EL (cell line): ENCODE measurements at regions not wholly inside any gene's neighbourhood (a gene's known extent, or its start where the extent isn't known, plus 50 kb on each side); places are given as distances from the start of the nearest gene placed in this dataset.
A peak's percentile ranks its signal among the peaks of the same experiment; 100 is the strongest.
"Not testable (repeated sequence)": the region's sequence is repeated elsewhere in the genome, so short reads cannot be mapped to it uniquely, and the experiment has no call there.

Source experiments
- DNase-seq: peaks from one replicate; pipeline ENCODE4 v3.0.0-alpha.2; 2016

DNA sequence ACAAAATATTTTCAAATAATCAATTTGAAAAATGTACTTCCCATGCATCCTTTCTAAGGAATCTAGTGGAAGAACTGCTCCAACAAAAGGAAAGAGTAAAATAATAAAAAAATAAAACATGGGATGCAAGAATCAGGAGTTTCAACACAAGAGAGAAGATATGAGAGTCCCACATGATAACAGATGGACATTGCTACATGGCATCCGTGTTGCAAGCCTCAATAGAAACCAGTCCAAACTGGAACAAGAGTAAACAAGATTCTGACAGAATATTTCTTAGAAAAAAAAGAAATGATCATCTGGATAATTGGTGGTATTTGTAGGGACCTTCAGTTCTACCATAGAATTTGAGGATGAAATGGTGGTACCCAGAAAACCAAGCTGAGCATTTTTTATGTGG is 186.8 kb downstream of the FRK start:
- no peak for DNase-seq

DNA sequence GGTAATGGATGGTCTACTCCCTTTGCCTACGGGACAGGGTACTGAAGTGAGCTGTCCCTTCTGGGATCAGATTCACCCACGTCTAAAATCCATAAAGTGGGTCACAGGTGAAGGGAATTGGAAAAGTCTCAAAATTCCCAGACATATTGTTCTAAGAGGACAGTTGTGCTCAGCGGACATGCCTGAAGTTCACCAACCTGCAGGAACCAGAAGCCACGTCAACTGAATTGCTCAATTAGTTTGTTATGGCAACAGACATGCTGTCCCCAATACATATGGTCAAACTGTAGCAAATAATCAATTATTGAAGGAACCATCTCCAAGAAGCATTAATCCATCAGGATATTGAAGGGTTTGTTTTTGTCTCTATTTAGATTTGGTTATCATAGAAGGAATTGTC is 190.2 kb downstream of the FRK start:
- DNase-seq, result no peak

DNA sequence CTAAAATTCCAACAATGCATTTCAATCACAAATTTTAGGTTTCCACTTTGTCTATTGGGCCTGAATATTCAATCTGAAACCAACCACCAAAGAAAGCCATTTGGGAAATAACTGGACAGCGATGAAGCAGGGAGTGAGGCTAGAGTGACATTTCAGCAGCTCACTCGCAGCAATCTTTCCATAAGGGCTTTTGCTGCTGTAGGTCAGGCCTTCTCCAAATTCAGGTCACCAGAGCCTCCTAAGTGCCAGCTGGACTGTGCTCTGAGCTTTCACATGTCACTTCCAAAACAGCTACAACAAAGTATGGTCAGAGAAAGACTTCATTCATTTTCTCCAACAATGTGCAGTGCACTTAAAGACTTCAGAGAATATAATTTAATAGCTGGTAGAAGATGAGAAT is 194.8 kb downstream of the FRK start:
- no peak for DNase-seq

DNA sequence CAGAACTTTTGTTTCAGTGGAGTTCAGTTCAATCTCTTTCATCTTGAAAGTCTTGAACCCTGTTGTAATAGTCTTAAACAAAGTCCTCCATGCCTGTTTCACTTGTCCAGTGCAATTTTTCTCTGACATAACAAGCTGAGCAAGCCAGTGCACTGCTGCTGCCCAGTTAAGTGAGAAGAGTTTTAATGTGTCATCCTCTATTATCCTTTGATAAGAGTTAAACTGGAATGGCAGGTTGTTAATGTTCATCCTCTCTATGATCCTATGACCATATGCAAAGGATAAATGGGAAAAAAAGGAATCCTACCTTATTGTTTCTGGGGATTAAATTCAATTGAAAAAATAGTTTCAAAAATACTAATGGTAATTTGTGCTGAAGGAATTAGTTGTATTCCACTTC is 197.5 kb downstream of the FRK start:
- no peak for DNase-seq

DNA sequence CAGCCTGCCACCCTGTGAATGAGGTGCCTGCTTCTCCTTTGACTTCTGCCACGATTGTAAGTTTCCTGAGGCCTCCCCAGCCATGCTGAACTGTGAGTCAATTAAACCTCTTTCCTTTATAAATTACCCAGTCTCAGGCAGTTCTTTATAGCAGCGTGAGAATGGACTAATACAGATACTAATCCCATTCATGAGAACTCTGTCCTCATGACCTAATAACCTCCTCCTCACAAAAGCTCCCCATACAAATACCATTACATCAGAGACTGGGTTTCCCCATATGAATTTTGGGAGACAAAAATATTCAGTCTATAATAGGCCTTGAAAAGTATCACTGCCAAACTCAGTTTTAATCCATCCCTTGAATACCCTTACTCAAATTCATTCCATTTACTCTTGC is 199.0 kb downstream of the FRK start:
- DNase-seq, result not testable (repeated sequence)

DNA sequence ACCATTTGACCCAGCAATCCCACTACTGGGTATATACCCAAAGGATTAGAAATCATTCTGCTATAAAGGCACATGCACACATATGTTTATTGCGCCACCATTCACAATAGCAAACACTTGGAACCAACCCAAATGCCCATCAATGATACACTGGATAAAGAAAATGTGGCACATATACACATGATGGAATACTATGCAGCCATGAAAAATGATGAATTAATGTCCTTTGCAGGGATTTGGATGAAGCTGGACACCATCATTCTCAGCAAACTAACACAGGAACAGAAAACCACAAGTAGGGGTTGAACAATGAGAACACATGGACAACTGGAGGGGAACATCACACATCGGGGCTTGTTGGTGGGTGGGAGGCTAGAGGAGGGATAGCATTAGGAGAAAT is 201.1 kb downstream of the FRK start:
- not testable (repeated sequence) for DNase-seq

DNA sequence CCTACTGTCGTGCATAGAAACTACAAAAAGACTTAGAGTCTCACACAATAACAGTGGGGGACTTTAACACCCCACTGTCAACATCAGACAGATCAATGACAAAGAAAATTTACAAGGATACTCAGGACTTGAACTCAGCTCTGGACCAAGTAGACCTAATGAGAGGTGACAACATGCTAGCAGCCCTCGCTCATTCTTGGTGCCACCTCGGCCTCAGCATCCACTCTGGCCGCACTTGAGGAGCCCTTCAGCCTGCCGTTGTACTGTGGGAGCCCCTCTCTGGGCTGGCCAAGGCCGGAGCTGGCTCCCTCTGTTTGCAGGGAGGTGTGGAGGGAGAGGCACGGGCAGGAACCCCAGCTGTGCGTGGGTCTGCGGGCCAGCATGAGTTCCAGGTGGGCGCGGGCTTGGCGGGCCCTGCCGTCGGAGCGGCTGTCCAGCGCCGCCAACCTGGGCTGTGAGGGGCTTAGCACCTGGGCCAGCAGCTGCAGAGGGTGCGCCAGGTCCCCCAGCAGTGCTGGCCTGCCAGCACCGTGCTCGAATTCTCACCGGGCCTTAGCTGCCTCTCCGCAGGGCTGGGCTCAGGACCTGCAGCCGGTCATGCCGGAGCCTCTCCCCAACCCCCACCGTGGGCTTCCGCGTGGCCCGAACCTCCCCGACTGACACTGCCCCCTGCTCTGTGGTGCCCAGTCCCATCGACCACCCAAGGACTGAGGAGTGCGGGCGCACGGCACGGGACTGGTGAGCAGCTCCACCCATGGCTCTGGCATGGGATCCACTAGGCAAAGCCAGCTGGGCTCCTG is 205.6 kb downstream of the FRK start:
- DNase-seq, result no peak

DNA sequence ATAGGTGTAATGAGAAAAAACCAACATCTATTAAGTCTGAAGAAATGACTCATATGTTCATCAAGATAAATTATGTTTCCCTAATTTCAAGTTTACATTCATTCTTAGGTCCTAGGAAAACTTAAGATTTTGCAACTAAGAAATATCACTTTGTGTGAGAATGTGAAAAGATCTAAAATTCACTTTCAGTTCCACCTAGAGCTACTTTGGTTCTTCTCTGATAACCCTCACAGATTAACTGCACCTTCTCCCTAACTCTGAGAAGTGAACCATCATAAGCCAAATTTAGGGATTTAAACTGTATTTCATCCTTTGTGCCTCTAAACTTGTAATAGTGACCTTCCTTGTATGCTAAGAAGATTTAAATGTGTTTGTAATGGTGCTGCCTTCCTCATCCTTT is 213.0 kb downstream of the FRK start:
- DNase-seq, result no peak

DNA sequence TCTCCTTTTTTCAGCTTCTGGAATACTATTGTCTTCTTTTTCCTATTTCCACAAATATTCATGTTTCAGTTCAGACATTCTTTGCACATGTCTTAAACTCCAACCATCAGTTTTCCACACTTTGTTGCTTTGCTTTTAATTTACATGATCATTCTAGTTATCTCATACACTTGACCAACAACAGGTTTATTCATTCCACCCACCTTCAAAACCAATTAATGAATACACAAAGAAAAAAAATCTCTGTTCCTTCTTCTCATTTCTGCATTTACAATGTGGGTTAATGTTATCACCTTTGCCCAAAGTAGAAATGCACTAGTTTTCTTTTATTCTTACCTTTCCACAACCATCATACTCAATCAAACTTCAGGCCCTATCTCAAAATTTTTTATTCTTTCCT is 216.7 kb downstream of the FRK start:
- no peak for DNase-seq

DNA sequence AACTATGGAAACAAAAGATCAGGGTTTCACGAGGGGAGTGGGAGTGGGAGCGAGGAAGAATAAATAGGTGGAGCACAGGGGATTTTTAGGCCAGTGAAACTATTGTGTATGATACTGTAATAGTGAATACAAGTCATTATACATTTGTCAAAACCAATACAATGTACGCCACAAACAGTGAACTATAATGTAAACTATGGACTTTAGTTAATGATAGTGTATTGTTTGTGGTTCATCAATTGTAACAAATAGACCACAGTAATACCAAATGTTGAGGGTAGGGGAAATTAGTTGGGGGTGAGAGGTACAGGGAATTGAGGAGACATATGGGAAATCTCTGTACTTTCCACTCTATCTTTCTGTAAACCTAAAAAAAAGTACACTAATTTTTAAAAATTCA is 218.4 kb downstream of the FRK start:
- no peak for DNase-seq

DNA sequence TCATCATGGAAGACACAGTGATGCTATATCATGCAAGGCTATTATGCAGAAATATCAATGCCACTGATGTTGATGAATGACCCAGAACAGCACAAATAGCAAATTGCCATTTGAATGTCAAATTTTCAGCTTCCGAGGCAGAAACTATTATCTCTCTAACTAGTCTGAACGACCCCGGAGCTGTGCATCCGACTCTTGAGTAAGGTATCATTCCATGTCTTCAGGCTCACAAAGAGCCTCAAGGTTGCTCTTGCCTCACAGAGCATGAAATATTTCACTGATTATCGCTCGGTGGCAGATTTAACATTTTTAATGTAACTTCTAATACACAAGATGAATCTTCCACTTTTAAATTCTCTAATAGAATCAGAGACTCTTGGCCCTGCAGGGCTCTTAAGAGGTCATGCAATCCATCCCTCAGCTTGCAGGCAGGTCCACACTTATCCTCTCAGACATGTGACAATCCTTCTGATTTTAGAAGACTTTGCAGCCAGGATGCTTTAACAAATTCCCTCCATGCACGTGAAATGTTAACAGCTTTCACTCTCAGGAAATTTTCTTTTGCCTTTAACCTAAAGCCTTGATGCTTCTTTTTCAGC is 221.0 kb downstream of the FRK start:
- no peak for DNase-seq

DNA sequence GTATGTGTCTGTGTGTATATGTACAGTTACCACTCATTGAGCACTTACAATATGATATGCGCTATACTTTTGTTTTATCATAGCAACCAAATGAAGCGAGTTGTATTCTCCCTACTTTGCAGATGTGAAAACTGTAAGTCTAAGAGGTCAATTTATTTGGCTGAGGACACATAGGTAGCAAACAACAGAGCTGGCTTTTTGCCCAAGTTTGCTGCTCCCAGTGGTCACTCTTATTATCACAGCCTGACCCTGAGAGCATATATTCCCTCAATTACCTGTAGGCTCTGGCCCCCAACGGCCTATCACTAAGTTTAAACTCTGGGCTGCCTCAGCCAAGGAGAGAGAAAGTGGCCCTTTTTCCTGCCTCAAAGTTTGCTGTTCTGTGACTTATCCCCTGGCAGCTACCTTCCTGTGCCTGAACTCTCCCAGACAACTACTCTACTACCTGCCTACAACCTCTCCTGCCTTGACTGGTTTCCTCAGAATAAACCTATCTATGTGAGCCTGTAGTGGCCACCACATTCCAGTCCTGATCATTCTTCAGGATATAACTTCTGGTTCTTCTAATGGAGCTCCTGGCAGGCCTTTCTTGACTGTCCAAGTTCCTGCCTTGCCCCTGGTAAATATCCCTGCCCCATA is 221.8 kb downstream of the FRK start:
- DNase-seq, result peak; percentile 38

DNA sequence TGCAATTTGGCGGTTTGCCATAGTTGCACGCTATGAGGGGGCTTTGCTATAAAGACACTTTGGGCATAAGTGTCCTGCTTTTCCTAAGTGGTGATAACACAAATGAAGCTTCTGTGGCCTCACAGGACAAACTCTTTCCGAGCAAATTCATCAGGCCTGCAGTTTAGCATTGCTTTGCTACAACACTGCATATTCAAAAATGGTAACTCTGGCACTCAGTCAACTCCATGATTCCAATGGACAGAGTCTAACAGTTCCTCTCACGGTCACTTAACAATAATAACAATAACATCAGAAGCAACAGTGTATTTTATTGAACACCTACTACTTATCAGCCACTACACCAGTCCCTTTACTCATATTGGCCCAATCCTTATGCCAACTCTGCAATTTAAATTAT is 222.5 kb downstream of the FRK start:
- DNase-seq, result no peak

DNA sequence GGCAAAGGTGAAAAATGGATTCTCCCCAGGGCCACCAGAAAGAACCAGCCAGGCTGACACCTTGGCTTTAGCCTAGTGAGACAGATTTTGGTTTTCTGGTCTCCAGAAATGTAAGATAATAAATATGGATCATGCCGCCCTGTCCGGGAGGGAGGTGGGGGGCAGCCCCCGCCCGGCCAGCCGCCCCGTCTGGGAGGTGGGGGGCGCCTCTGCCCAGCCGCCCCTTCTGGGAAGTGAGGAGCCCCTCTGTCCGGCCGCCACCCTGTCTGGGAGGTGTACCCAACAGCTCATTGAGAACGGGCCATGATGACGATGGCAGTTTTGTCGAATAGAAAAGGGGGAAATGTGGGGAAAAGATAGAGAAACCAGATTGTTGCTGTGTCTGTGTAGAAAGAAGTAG is 224.3 kb downstream of the FRK start:
- DNase-seq, result not testable (repeated sequence)

DNA sequence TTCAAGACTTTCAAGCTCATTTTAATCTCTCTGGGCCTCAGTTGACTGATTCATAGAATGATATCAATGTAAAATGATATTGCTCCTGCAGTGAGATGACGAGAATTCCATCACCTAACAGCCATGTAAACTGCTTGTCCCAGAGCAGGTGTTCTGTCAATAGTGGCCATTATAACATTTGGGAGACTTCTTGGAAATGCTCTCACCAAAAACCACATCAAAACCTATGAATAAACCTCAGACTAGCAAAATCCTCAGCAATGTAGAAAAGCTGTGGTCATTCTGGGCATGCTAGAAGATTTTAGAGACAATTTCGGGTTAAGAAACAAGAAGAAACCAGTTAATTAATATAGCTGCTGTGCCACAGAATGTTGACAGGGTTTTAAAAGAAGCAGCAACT is 225.4 kb downstream of the FRK start:
- no peak for DNase-seq

DNA sequence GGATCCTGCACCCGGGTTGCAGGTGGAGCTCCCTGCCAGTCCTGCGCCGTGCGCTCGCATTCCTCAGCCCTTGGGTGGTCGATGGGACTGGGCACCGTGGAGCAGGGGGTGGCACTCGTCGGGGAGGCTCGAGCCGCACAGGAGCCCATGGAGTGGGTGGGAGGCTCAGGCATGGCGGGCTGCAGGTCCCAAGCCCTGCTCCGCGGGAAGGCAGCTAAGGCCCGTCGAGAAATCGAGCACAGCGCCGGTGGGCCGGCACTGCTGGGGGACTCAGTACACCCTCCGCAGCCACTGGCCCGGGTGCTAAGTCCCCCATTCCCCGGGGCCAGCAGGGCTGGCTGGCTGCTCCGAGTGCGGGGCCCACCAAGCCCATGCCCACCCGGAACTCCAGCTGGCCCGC is 226.1 kb downstream of the FRK start:
- not testable (repeated sequence) for DNase-seq

DNA sequence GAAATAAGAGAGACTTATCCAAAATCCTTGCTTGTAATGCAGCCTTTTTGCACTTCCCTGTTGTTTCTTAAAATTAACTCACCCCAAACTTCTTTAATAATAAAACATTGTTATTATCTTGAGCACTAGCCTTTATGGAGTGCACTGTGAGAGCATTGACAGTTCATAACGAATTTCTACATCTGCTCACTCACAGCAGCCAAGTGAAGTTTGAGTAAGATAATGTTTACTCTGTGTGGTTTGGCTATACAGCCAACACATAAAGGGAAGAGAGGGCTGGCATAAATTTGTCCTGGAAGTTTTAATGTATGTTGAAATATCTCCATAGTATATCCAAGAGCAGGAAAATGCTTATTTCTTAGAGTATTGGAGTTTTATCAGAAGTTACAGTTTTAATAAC is 227.9 kb downstream of the FRK start:
- no peak for DNase-seq

DNA sequence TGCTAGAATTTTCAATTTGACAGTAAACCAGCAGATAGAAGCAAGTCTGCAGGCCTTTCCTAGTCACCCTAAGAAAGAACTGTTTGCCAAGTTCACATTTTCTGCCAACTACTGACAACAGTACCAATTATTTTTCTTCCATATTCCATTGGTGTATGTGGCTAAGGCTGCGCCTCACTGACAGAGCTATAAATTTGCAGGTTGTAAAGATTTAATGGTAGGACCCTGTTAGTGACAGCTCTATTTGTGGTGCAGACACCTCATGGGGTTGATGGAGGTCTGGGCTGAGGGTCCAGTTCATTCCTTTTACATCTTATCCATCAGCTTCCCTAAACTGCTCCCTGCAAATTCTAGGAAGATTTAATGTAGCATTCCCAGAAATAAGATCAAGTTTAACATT is 228.5 kb downstream of the FRK start:
- no peak for DNase-seq

DNA sequence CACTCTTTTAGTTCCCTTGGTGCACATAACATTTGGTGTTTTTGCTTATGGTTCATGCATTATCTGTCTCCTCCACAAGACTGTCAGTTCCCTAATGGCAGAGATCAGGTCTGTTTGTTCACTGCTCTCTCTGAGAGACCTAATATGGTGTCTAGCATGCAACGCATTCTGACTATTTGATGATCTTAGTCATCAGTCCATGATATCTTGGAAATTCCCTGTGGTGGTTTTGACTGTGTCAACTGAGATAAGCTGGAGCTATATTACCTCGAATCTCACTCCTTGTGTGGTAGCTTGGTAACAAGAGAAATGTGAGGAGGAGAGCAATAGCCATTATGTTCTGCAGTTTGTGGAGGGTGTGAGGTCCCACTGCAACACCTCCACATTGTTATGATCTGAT is 229.8 kb downstream of the FRK start:
- peak; percentile 2 for DNase-seq

DNA sequence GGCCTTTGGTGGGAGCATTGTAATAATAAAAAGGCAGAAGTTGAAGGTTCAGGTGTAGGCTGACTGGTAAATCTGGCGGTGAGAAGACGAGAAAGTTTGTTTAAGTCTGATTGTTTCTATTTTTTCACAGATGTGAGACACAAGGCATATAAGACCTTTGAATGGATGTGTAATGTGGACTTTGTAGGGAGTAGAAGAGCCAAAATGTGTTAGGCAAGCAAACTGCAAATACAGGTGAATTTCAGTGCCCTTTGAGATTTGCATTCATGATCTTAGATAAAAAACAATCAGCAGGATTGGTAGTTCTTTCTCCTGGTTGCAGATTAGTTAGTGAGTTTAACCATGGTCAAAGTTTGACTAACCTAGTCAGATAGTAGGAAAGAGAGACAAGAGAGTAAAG is 238.9 kb downstream of the FRK start:
- no peak for DNase-seq

DNA sequence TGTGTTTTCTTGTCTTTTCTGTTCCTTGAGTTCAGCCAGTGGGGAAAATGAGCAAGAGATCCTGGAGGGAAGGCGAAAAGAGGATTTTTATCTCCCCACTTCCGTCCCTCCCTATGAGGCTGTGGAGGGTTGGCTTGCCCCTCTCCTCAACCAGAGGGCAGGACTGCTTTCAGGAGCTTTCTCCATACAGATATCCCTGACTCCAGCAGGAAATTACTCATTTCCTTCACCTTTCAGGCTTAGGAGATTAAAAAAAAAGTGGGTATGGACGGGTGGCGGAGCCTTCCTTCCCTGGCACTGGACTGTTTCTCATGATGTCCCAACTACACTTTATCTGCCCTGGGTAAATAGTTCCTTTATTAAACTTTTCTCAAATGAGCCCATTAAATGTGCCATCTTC is 241.2 kb downstream of the FRK start:
- no peak for DNase-seq

DNA sequence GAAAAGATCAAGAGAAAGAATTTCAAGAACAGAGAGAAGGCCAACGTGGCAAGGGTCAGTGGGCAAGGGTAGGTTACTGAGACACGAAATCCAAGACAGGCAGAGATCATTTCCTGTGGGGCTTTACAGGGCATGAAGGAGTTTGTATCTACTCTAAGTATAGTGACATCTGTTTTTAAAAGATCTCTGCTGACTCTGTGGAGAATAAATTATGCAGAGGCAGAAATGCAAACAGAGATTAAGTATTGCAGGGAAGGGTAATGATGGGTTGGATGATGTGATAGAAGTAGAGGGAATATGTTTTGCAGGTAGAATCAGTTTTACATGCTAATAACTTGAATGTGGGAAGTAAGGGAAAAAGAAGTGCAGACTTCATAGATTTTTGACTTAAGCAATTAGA is 243.5 kb downstream of the FRK start:
- DNase-seq, result no peak

DNA sequence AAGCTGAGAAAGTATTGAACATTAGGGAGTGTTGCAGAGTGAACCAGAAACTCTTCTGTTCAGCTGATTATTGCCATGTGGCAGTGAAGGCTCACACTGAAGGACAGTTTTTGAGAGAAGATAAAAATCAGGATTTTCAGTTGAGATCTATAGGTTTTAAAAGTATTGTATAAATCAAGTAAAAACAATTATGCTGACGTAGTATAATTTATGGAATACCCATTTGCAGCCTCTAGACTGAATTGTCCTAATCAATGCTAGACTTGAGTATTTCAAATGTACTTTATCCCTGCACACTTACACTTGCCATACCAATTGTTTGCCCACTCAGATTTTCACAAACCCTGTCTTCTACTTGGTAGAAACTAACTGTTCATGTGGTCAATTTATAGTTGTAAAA is 245.8 kb downstream of the FRK start:
- DNase-seq, result no peak

DNA sequence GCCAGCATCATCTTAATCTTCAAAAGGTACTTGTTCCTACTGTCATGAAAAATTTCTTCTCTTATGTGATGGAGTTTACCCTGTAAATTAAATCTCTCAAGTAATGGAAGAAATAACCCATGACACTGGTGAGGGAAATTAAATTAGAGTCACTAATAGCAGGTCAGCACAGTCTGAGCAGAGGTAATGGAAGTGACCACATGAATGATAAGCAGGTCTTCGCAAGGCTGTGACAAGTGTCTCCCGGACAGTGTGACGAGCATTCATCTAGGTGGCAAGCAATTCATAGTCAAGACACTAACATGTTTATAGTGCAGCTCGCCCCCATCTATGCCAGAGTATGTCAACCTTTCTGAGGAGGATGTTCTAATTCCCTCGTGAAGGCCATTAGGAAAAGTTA is 249.2 kb downstream of the FRK start:
- no peak for DNase-seq

DNA sequence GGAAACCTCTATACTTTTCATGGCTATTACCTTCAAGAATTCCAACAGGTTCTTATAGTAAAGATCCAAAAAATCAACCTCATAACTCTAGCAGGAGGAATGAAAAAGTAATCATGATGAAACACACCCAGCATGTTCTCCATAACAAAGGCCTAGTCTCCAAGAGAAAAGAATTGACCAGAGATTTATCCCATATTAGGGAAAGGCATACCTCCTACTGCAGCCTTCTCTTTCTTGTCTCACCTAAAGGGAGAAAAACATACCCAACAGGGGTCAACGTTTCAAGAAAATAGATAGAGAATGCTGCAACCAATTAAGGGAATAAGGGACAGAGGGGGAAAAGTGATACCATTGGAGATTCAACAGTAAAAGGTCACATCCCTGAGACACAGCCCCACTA is 262.5 kb downstream of the FRK start:
- DNase-seq, result no peak
